Fibroblast of villous mesenchyme (primary cell): ENCODE measurements at regions not wholly inside any gene's neighbourhood (a gene's known extent, or its start where the extent isn't known, plus 50 kb on each side); places are given as distances from the start of the nearest gene placed in this dataset.

Experiments used
- DNase-seq: peaks from one replicate; pipeline ENCODE4 v3.0.0-alpha.2; 2010; ENCODE audit warnings: low read depth
- H3K4me3 ChIP-seq: 2 replicates; pipeline ENCODE4 v1.5.1; 2011; ENCODE audit warnings: low read depth, mild to moderate bottlenecking, low read length
- TF ChIP-seq, protein P1 (sequence below): IDR thresholded peaks from 2 replicates; pipeline ENCODE4 v1.5.1; 2012; ENCODE audit warnings: low read depth, mild to moderate bottlenecking, low read length; ENCODE audit not compliant: insufficient read depth

GRCh38 chr3:66110840-66111239, 72.1 kb upstream of the MAGI1 start:
- peak; percentile 71 for DNase-seq

GRCh38 chr3:66107855-66108254, 69.1 kb upstream of the MAGI1 start:
- DNase-seq = peak; percentile 81

More at GRCh38 chr3:66110840-66111239, 72.1 kb upstream of the MAGI1 start:
- TF ChIP-seq, protein P1, sequence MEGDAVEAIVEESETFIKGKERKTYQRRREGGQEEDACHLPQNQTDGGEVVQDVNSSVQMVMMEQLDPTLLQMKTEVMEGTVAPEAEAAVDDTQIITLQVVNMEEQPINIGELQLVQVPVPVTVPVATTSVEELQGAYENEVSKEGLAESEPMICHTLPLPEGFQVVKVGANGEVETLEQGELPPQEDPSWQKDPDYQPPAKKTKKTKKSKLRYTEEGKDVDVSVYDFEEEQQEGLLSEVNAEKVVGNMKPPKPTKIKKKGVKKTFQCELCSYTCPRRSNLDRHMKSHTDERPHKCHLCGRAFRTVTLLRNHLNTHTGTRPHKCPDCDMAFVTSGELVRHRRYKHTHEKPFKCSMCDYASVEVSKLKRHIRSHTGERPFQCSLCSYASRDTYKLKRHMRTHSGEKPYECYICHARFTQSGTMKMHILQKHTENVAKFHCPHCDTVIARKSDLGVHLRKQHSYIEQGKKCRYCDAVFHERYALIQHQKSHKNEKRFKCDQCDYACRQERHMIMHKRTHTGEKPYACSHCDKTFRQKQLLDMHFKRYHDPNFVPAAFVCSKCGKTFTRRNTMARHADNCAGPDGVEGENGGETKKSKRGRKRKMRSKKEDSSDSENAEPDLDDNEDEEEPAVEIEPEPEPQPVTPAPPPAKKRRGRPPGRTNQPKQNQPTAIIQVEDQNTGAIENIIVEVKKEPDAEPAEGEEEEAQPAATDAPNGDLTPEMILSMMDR = no peak
- no peak overlapping the region for H3K4me3 ChIP-seq

GRCh38 chr3:66106788-66107187, 68.1 kb upstream of the MAGI1 start:
- DNase-seq = peak; percentile 32
- no peak overlapping the region for H3K4me3 ChIP-seq
- TF ChIP-seq, protein P1 = no peak

More at GRCh38 chr3:66107855-66108254, 69.1 kb upstream of the MAGI1 start:
- TF ChIP-seq, protein P1 = no peak
- no peak overlapping the region for H3K4me3 ChIP-seq

DNA sequence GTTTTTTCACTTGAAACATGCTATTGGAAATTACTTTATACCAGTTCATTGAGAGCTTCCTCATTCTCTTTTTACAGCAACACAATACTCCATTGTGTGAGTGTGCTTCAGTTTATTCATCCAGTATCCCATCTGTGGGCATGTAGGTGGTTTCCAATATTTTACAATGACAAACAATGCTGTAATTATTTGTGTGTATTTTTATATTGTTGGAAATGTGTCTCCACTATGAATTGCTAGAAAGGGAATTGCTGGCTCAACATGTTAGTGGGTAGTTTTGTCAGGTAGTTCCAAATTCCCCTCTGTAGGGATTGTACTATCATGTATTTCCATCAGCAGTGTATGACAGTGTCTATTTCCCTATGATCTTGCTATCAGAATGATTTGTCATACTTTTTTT, 65.8 kb upstream of the MAGI1 start:
- H3K4me3 ChIP-seq = no peak overlapping the region
- DNase-seq = no peak
- TF ChIP-seq, protein P1 = no peak

DNA sequence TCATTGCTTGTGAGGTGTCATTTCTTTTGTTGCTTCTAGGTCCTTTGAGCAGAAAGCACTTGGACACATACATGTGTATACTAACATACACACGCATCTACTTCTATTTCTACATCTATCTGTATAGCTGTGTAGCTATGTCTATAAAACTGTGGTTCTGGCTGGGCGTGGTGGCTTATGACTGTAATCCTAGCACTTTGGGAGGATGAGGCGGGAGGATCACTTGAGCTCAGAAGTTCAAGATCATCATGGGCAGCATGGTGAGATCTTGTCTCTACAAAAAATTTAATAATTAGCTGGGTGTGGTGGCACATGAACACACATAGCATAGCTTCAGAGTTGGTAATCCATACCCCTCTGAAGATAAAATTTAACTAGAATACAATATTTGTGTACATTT, 65.0 kb upstream of the MAGI1 start:
- no peak overlapping the region for H3K4me3 ChIP-seq
- TF ChIP-seq, protein P1 = no peak
- DNase-seq = no peak

DNA sequence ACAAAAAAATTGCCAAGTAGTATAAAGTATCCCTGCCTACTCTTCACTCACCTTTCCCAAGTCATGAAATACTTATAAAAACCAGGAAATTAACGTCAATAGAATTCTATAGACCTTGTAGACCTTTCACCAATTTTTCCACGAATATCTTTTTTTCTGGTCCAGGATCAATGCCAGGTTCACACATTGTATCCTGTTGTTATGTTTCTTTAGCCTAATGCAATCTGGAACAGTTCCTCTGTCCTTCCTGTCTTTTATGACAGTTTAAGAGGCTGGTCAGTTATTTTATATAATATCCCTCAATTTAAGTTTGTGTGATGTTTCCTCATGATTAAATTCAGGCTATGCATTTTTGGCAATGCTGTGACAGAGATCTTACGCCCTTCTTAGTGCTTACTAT, 63.2 kb upstream of the MAGI1 start:
- TF ChIP-seq, protein P1 = no peak
- DNase-seq = no peak

GRCh38 chr3:66099541-66100065, 60.9 kb upstream of the MAGI1 start:
- no peak for DNase-seq
- TF ChIP-seq, protein P1 = no peak
- H3K4me3 ChIP-seq = no peak overlapping the region

More for the DNA sequence above, 63.2 kb upstream of the MAGI1 start:
- H3K4me3 ChIP-seq = no peak overlapping the region
